H9 (cell line): ENCODE measurements at regions not wholly inside any gene's neighbourhood (a gene's known extent, or its start where the extent isn't known, plus 50 kb on each side); places are given as distances from the start of the nearest gene placed in this dataset.

Source experiments
- DNase-seq: peaks from one replicate; pipeline ENCODE4 v3.0.0-alpha.2; 2017
- H2AFZ ChIP-seq: one replicate; pipeline ENCODE4 v1.6.1; 2013; ENCODE audit warnings: mild to moderate bottlenecking, low read length, control low read depth, moderate library complexity
- H2AK5ac ChIP-seq: 2 replicates; pipeline ENCODE4 v1.6.1; 2013; ENCODE audit warnings: low read length, control low read depth, mixed read lengths; ENCODE audit not compliant: insufficient read length
- H2BK120ac ChIP-seq: one replicate; pipeline ENCODE4 v1.6.1; 2013; ENCODE audit warnings: low read depth, mild to moderate bottlenecking, low read length, control low read depth, inconsistent platforms; ENCODE audit not compliant: poor library complexity, severe bottlenecking
- H2BK12ac ChIP-seq: 2 replicates; pipeline ENCODE4 v1.6.1; 2013; ENCODE audit warnings: low read length, control low read depth, mixed read lengths, low read depth; ENCODE audit not compliant: insufficient read length
- H2BK15ac ChIP-seq: 2 replicates; pipeline ENCODE4 v1.6.1; 2013; ENCODE audit warnings: low read depth, low read length, control low read depth
- H2BK20ac ChIP-seq: one replicate; pipeline ENCODE4 v1.6.1; 2013; ENCODE audit warnings: low read depth, mild to moderate bottlenecking, low read length, control low read depth, inconsistent platforms; ENCODE audit not compliant: poor library complexity, severe bottlenecking
- H2BK5ac ChIP-seq: 2 replicates; pipeline ENCODE4 v1.6.1; 2013; ENCODE audit warnings: low read length, control low read depth, mixed read lengths; ENCODE audit not compliant: insufficient read length
- H3K14ac ChIP-seq: 2 replicates; pipeline ENCODE4 v1.6.1; 2013; ENCODE audit warnings: low read length, control low read depth; ENCODE audit not compliant: insufficient read depth
- H3K18ac ChIP-seq: 2 replicates; pipeline ENCODE4 v1.6.1; 2013; ENCODE audit warnings: low read depth, mild to moderate bottlenecking, mixed read lengths, low read length, control low read depth; ENCODE audit not compliant: insufficient read length
- H3K23ac ChIP-seq: 2 replicates; pipeline ENCODE4 v1.6.1; 2013; ENCODE audit warnings: low read length, control low read depth, mixed read lengths, low read depth; ENCODE audit not compliant: insufficient read length
- H3K23me2 ChIP-seq: 2 replicates; pipeline ENCODE4 v1.6.1; 2013; ENCODE audit warnings: low read depth, mild to moderate bottlenecking, mixed read lengths, low read length, control low read depth; ENCODE audit not compliant: insufficient read length, poor library complexity, severe bottlenecking
- H3K27ac ChIP-seq: 2 replicates; pipeline ENCODE4 v1.5.1; 2013; ENCODE audit warnings: low read length, control low read depth, mixed read lengths, low read depth; ENCODE audit not compliant: insufficient read length
- H3K27me3 ChIP-seq: 2 replicates; pipeline ENCODE4 v1.6.1; 2013; ENCODE audit warnings: low read length, control low read depth, inconsistent platforms; ENCODE audit not compliant: insufficient read depth
- H3K4ac ChIP-seq: 2 replicates; pipeline ENCODE4 v1.6.1; 2013; ENCODE audit warnings: low read depth, mild to moderate bottlenecking, control low read depth, inconsistent platforms, low read length, moderate library complexity
- H3K4me1 ChIP-seq: 2 replicates; pipeline ENCODE4 v1.6.1; 2013; ENCODE audit warnings: low read length, control low read depth, inconsistent platforms; ENCODE audit not compliant: insufficient read depth
- H3K4me2 ChIP-seq: 2 replicates; pipeline ENCODE4 v1.6.1; 2013; ENCODE audit warnings: low read length, control low read depth, mixed read lengths; ENCODE audit not compliant: insufficient read length, insufficient read depth
- H3K56ac ChIP-seq: 2 replicates; pipeline ENCODE4 v1.6.1; 2013; ENCODE audit warnings: low read depth, mild to moderate bottlenecking, mixed read lengths, low read length, control low read depth; ENCODE audit not compliant: insufficient read length
- H3K79me1 ChIP-seq: 2 replicates; pipeline ENCODE4 v1.6.1; 2013; ENCODE audit warnings: low read depth, mild to moderate bottlenecking, moderate library complexity, low read length, control low read depth, inconsistent platforms; ENCODE audit not compliant: insufficient read depth, poor library complexity, severe bottlenecking
- H3K79me2 ChIP-seq: 2 replicates; pipeline ENCODE4 v1.6.1; 2013; ENCODE audit warnings: low read length, control low read depth, inconsistent platforms; ENCODE audit not compliant: insufficient read depth
- H3K9ac ChIP-seq: 2 replicates; pipeline ENCODE4 v1.6.1; 2013; ENCODE audit warnings: low read length, control low read depth, mixed read lengths; ENCODE audit not compliant: insufficient read length; ENCODE audit errors: extremely low read depth
- H3K9me3 ChIP-seq: one replicate; pipeline ENCODE4 v1.6.1; 2013; ENCODE audit warnings: low read depth, low read length, inconsistent platforms; ENCODE audit not compliant: control insufficient read depth
- H3T11ph ChIP-seq: one replicate; pipeline ENCODE4 v1.6.1; 2013; ENCODE audit warnings: mild to moderate bottlenecking, low read length, control low read depth, inconsistent platforms
- H4K20me1 ChIP-seq: one replicate; pipeline ENCODE4 v1.6.1; 2013; ENCODE audit not compliant: control insufficient read depth, insufficient read length, insufficient read depth
- H4K5ac ChIP-seq: 2 replicates; pipeline ENCODE4 v1.6.1; 2013; ENCODE audit warnings: low read depth, mild to moderate bottlenecking, mixed read lengths, low read length, control low read depth; ENCODE audit not compliant: insufficient read length
- H4K8ac ChIP-seq: replicated peaks from 2 replicates; pipeline ENCODE4 v1.6.1; 2013; ENCODE audit warnings: low read length, control low read depth, mixed read lengths, low read depth; ENCODE audit not compliant: insufficient read length
- H4K91ac ChIP-seq: 2 replicates; pipeline ENCODE4 v1.6.1; 2013; ENCODE audit warnings: low read depth, mild to moderate bottlenecking, moderate library complexity, mixed read lengths, low read length, control low read depth; ENCODE audit not compliant: insufficient read length
- H3K27ac Mint-ChIP-seq, 3 experiments: 2 replicates in 2 of 3; 3 replicates in 1 of 3; pipeline ENCODE4 v1.8.0; 2020 to 2021; ENCODE audit warnings: mixed read lengths in 3 of 3, mild to moderate bottlenecking in 1 of 3, moderate library complexity in 1 of 3
- H3K27me3 Mint-ChIP-seq: 2 replicates; pipeline ENCODE4 v1.8.0; 2021; ENCODE audit warnings: low read depth, mild to moderate bottlenecking, moderate library complexity, mixed read lengths
- H3K36me3 Mint-ChIP-seq, 3 experiments: 2 replicates in 2 of 3; 3 replicates in 1 of 3; pipeline ENCODE4 v1.8.0; 2020 to 2021; ENCODE audit warnings: low read depth in 3 of 3, mixed read lengths in 3 of 3; ENCODE audit not compliant: insufficient read depth in 1 of 3
- H3K4me1 Mint-ChIP-seq, 2 experiments: 2 replicates each; pipeline ENCODE4 v1.8.0; 2020; ENCODE audit warnings: mixed read lengths in 2 of 2
- H3K4me3 Mint-ChIP-seq, 2 experiments: 2 replicates in 1 of 2; 3 replicates in 1 of 2; pipeline ENCODE4 v1.8.0; 2020 to 2021; ENCODE audit warnings: mild to moderate bottlenecking in 2 of 2, mixed read lengths in 2 of 2, moderate library complexity in 1 of 2
- H3K9me3 Mint-ChIP-seq, 2 experiments: 2 replicates in 1 of 2; 3 replicates in 1 of 2; pipeline ENCODE4 v1.8.0; 2020; ENCODE audit warnings: mild to moderate bottlenecking in 2 of 2, mixed read lengths in 2 of 2, moderate library complexity in 1 of 2
- WGBS: extraction: QIAGEN DNeasy Blood & Tissue Kit; methylation state at CpG from one replicate; pipeline ENCODE4 v1.1.7; 2013; ENCODE audit warnings: missing lambda C conversion rate, low lambda C conversion rate, mixed read lengths; ENCODE audit not compliant: insufficient read length; ENCODE audit errors: extremely low coverage; 5-methylcytosine and 5-hydroxymethylcytosine counted together
- TF ChIP-seq, protein P1 (sequence below): fragments of 200-600 bp; sonication (generic); conservative IDR thresholded peaks from 3 replicates; pipeline ENCODE4 v1.8.0; 2021; ENCODE audit warnings: antibody characterized with exemption, mild to moderate bottlenecking

DNA sequence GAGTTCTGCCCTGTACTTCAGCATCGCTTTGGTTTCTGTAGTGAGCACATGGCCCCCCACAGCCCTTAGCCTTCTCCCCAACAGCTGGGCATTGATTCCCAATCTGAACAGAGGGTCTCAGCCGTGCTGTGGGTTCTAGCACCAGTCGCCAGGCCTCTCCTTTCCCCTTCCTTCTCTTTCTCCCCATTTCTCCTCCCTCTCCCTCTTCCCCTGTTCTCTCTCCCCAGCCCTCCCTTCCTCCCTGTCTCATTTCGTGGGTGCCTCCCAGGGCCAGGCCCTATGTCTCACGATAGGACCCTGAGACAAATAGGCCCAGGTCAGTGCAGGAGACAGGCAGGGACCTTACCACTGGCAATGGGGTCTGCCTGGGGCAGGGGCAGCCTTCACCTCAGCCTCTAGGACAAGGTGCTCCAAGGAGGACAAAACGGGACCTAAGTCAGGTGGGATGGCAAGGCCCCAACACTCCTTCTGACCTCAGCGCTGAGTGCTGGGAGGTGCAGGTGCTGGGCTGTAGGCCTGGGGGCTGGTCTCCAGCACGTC lies 143.4 kb upstream of the GPC1 start:
- Histone ChIP-seq H3K23me2 (no peaks in the 10 kb centered on the region), H4K5ac (no peak overlapping the region), H2BK15ac (no peak overlapping the region), H2BK5ac (no peak overlapping the region), H3K79me2 (no peaks in the 10 kb centered on the region), H4K20me1 (no peaks in the 10 kb centered on the region), H3K18ac (no peak overlapping the region), H3K4me2 (no peak overlapping the region), H2BK20ac (no peak overlapping the region), H3K56ac (no peak overlapping the region), H2AFZ (no peak overlapping the region), H2BK12ac (no peak overlapping the region), H3K4me1 (no peaks in the 10 kb centered on the region; the same call in 1 of the 2 replicates), H4K91ac (no peak overlapping the region), H3K4ac (no peak overlapping the region), H2AK5ac (no peak overlapping the region), H3K9ac (no peak overlapping the region), H3K14ac (no peak overlapping the region), H4K8ac (no peak overlapping the region), H3K79me1 (no peaks in the 10 kb centered on the region), H3K27ac (no peak overlapping the region), H2BK120ac (no peak overlapping the region), H3T11ph (no peak overlapping the region), H3K27me3 (no peaks in the 10 kb centered on the region), H3K23ac (no peak overlapping the region), H3K9me3 (no peaks in the 10 kb centered on the region)
- Mint-ChIP-seq H3K4me1 (peaks cover 29 to 48% of the 10 kb centered on the region in 2 experiments), H3K27ac (no peak overlapping the region), H3K27me3 (peaks cover 2% of the 10 kb centered on the region), H3K36me3 (no peaks in the 10 kb centered on the region; a peak in 1 of 7 replicates), H3K4me3 (no peak overlapping the region; a peak in 1 of 5 replicates), H3K9me3 (no peaks in the 10 kb centered on the region)
- DNase-seq = no peak
- no CpG with 5 or more reads among the region's 8 CpGs for WGBS
- TF ChIP-seq, protein P1, sequence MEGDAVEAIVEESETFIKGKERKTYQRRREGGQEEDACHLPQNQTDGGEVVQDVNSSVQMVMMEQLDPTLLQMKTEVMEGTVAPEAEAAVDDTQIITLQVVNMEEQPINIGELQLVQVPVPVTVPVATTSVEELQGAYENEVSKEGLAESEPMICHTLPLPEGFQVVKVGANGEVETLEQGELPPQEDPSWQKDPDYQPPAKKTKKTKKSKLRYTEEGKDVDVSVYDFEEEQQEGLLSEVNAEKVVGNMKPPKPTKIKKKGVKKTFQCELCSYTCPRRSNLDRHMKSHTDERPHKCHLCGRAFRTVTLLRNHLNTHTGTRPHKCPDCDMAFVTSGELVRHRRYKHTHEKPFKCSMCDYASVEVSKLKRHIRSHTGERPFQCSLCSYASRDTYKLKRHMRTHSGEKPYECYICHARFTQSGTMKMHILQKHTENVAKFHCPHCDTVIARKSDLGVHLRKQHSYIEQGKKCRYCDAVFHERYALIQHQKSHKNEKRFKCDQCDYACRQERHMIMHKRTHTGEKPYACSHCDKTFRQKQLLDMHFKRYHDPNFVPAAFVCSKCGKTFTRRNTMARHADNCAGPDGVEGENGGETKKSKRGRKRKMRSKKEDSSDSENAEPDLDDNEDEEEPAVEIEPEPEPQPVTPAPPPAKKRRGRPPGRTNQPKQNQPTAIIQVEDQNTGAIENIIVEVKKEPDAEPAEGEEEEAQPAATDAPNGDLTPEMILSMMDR = no peak
